Dedifferentiated amniotic fluid mesenchymal stem cell (primary cell): ENCODE measurements at regions not wholly inside any gene's neighbourhood (a gene's known extent, or its start where the extent isn't known, plus 50 kb on each side); places are given as distances from the start of the nearest gene placed in this dataset.
"Not testable (repeated sequence)": the region's sequence is repeated elsewhere in the genome, so short reads cannot be mapped to it uniquely, and the experiment has no call there.

Experiments
- DNase-seq: peaks from one replicate; pipeline ENCODE4 v3.0.0-alpha.2; 2016; ENCODE audit errors: extremely low spot score

DNA sequence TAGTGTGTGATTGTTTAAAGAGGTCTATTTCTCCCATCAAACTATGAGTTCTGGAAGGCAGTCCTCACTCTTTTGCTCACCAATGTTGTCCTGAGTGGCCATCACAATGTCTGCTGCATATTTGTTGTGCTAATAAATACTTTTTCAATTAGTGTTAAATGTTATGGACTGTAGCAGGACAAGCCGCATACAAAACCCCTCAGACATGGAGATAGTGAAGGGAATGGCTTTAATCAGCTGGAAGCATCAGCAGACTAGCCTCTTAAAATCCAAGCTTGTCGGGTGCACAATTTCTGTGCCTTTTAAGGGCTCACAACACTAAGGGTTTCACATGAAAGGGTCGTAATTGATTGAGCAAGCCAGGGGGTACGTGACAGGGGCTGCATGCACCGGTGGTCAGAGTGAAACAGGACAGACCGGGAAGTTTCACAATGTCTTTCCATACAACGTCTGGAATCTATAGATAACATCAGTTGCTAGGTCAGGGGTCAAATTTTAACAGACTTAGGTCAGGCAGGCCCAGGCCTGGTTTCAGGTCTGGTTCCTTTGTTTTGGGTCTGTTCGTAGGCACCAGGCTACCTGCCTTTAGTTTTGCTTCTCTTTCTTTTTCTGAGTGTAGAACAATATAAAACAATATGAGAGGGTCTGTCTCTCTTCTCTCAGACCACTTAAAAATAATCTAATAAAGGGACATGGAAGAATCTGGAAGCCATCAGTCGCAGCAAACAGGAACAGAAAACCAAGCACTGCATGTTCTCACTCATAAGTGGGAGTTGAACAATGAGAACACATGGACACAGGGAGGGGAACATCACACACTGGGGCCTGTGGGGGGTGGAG, 327.6 kb upstream of the HTR1E start:
- DNase-seq, result no peak

DNA sequence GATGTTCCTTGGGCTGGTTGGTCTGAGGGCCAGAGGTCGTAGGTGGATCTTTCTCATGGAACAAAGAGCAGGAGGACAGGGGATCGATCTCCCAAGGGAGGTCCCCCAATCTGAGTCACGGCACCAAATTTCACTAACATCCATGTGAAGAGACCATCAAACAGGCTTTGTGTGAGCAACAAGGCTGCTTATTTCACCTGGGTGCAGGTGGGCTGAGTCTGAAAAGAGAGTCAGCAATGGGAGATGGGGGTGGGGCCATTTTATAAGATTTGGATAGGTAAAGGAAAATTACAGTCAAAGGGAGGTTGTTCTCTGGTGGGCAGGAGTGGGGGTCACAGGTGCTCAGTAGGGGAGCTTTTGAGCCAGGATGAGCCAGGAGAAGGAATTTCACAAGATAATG, 334.0 kb upstream of the HTR1E start:
- not testable (repeated sequence) for DNase-seq

- DNase-seq, result not testable (repeated sequence)
These were observed 335.2 kb upstream of the HTR1E start for GRCh38 chr6:86602093-86602492.

GRCh38 chr6:86598969-86599368, 338.4 kb upstream of the HTR1E start:
- not testable (repeated sequence) for DNase-seq

GRCh38 chr6:86595641-86596040, 341.7 kb upstream of the HTR1E start:
- no peak for DNase-seq

DNA sequence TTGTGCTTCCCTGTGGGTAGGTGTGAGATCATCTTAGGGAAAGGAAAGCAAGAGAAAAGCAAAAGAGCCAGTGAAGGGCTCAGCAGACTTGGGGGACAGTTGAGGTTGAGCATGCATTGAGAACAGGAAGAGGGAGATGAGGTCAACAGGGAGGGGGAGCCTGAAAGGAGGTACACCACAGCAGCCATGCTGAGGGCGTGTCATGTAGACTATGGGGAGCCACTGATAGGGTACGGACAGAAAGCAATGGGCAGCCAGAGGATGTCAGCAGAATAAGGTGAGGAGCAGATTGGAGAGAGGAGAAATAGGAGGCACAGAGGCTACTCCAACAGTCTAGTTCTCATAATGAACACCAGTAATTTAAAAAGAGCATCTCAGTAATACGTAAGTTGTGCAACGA, 351.1 kb upstream of the HTR1E start:
- DNase-seq, result no peak

DNA sequence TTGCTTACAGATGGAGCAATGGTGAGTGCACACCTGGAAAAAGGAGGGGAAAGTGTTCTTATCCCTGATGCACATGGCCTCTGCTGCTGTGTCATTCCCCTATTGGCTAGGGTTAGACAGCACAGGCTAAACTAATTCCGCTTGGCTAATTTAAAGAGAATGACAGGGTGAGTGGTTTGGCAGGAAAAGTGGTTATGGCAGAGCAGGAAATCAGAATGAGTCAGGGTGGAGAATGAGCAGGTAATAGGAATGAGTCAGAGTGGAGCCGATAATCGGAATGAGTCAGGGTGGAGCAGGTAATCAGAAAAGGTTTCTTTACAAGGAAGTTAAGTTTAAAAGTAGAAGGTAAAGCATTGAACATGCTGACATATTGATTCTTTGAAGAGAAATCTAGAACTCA, 355.5 kb upstream of the HTR1E start:
- no peak for DNase-seq

DNA sequence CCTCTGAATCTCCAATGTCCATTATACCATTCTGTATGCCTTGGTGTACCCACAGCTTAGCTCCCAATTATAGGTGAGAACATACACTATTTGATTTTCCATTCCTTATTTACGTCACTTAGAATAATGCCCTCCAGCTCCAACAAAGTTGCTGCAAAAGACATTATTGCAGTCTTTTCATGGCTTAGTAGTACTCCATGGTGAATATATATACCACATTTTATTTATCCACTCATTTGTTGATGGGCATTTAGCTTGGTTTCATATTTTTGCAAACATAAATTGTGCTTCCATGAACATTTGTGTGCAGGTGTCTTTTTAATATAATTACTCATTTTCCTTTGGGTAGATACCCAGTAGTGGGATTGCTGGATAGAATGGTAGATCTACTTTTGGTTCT, 374.1 kb upstream of the HTR1E start:
- DNase-seq, result no peak

DNA sequence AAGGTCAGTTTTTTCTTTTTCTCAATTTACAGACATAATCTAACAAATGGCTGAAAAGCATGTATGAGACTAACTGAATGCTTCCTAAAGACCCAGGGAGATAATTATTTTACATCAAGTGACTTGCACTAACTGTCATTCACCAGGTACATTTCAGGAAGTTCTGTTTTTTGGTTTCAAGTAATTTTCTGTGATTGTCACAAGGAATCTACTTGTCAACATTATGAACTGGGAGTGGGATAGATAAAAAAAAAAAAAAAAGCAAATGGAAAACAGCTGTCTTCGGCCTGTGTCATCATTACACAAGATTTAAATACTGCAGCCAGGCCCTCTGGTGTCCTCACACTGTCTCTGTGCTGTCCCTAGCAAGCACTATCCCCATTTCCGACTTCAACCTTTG, 379.0 kb upstream of the HTR1E start:
- no peak for DNase-seq

DNA sequence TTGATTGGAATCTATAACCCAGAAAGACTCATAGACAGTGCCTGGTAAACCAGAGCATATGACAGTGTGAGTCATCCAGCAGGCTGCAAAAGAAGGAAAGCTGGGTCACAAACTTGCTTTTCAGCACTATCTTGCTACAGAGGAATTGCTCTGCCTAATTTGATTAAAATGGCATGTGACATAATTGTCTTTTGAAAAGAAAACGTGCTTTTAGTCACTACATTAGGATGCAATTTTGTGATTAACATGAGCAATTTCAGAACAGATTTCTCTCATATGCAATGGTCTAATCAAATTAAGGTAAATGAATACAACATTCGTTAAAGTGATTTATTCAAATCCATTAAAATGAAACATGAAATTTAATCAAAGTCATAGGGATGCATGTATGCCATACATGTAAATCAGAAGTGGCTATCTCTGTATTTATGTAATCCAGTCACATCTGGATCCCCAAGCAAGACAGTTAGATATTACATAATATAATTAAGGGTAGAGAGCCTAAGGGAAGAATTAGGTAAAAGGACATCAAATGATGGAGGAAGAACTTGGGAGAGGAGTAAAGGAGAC, 400.0 kb upstream of the HTR1E start:
- DNase-seq, result no peak

GRCh38 chr6:86536121-86536520, 401.2 kb upstream of the HTR1E start:
- no peak for DNase-seq

- no peak for DNase-seq
These were observed 402.2 kb upstream of the HTR1E start for GRCh38 chr6:86535100-86535499.

DNA sequence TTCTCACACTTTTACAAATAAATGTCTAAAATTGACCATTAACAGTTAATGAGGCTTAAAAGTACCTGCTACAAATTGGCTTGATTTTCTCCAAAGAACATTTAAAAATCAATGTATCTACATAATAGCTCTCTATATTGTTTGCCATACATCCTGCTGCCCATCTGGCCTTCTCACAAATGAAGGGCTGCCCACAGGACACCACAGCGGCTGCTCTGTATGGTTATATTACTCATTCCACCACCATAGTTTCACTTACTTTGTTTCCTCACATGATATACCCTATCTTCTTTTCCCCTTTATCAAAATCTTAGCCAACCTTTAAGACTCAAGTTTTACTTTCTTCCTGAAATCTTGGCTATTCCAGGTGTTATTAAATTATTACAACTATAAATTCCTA, 407.7 kb upstream of the HTR1E start:
- no peak for DNase-seq

DNA sequence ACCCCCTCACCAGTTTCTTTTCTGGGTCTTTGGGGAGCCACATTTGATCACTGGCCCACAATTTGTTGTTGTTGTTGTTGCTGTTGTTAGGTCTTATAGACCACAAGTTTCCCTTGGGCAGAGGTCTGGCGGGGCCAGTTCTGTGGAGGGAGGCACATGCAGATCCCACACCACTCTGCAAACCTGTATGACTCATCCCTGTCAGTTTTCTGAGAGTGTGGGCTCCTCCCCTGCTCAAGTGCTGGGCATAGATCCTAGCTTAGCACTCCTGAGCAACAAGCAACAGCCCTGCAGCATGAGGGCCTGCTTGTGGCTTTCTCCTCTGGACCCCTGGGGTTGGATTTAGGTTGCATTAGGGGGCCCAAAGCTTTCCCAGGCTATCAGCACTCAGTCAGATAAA, 411.1 kb upstream of the HTR1E start:
- no peak for DNase-seq

GRCh38 chr6:86516087-86516486, 421.2 kb upstream of the HTR1E start:
- DNase-seq, result no peak

DNA sequence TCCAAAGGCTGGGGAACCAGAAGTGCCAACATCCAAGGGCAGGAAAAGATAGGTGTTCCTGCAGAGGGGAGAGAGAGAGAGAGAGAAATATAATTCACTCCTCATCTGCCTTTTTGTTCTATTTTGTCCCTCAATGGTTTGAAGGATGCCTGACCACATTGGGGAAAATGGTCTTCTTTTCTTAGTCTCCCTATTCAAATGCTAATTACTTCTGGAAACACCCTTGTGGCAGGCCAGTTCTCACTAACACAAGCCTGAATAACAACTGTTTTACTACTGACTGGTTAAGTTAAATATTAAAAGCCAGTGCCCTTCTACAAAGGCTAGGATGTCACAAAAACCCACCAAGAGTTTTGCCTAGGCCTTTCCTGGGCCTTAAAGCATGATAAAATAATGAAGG, 425.4 kb upstream of the HTR1E start:
- no peak for DNase-seq

DNA sequence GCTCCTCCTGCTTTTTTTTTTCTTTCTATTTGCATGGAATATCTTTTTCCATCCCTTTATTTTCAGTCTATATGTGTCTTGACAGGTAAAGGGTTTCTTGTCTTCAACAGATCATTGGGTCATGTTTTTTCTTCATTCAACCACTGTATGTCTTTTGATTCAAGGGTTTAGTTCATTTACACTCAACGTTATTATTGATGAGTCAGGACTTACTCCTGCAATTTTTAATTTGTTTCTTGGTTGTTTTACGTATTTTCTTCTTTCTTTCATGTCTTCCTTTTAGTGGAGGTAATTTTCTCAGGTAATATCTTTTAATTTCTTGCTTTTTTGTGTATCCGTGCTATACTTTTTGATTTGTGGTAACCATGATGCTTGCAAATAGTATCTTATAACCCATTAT, 429.1 kb upstream of the HTR1E start:
- no peak for DNase-seq

GRCh38 chr6:86502497-86502896, 434.8 kb upstream of the HTR1E start:
- DNase-seq, result no peak

DNA sequence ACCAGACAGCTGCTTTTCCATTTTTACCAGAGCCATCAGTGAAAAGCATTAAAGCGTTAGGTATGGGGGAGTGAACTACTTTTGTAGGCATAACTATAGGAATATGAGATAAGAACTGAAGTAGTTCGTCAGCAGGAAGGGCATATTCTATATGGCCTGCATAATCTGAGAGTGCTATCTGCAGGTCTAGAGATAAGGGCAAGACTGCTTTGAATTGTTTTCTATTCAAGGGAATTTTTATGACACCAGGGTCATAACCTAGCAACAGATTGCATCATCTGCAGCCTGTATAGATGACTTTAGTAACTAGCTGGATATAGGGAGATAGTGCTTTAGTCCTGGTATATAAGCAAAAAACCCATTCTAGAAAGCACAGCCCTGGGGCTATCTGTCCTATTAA, 437.3 kb upstream of the HTR1E start:
- no peak for DNase-seq

GRCh38 chr6:86489042-86489441, 448.3 kb upstream of the HTR1E start:
- not testable (repeated sequence) for DNase-seq

DNA sequence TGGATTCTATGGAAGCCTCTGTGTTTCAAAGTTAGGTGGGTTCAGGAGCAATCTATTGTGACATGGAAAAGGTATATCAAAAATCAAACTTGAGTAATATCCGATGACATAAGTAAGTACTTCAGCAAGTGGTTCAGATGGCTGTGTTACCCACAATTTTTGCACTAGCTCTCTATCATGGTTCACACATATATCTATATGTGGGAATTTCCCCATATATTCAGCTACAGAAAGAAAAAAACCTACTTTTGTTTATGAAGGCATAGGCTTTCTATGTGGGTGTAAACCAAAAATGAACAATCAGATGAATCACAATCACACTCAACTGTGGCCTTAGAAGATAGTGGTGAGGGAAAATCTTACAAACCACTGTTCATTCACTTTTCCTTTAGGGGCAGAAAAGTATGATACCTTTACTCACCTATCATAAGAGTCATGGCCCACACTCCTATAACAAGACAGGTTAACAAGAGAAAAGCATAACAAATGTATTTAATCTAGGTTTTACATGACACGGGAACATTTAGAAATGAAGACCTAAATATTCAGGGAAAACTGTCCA, 449.6 kb upstream of the HTR1E start:
- DNase-seq, result no peak

- not testable (repeated sequence) for DNase-seq
These were observed 459.0 kb upstream of the HTR1E start for GRCh38 chr6:86478316-86478715.

DNA sequence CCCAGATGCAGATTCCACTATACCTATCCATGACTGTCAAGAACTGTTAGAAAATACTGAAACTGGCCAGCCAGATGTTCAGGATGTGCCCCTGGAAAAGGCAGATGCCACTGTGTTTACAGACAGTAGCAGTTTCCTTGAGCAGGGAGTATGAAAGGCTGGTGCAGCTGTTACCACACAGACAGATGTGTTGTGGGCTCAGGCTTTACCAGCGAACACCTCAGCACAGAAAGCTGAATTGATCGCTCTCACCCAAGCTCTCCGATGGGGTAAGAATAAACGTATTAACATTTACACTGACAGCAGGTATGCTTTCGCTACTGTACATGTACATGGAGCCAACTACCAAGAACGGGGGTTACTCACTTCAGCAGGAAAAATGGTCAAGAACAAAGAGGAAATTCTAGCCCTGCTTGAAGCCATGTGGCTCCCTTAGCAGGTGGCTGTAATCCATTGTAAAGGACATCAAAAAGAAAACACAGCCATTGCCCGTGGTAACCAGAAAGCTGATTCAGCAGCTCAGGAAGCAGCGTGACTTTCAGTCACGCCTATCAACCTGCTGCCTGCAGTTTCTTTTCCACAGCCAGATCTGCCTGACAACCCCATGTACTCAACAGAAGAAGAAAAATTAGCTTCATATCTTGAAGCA, 459.7 kb upstream of the HTR1E start:
- no peak for DNase-seq
